ENCODE measurements at regions not wholly inside any gene's neighbourhood (a gene's known extent, or its start where the extent isn't known, plus 50 kb on each side); places are given as distances from the start of the nearest gene placed in this dataset.

DNA sequence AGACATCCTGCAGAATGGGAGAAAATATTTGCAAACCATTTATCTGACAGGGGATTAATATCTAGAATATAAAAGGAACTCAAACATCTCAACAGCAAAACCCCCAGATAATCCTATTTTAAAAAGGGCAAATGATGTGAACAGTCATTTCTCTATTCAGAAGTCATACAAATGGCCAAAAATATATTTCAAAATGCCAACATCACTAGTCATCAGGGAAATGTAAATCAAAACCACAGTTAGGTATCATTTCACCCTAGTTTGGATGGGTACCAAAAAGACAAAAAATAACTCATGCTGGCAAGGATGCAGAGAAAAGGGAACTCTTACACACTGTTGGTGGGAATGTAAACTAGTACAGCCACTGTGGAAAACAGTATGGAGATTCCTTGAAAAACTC is 70.0 kb downstream of the TBR1 start:
- H3K9me3 ChIP-seq (ENCODE audit: insufficient read depth in 2 of 2, low read depth in 1 of 2, low read length in 1 of 2) = no peaks in the 10 kb centered on the region
- no peak overlapping the region for H3K4me2 ChIP-seq (ENCODE audit: insufficient read depth in 1 of 2, low read depth in 2 of 2, low read length in 2 of 2)
- H4K91ac ChIP-seq (replicated peaks; ENCODE audit: insufficient read length, low read length) = no peak overlapping the region
- no peak overlapping the region for H3K14ac ChIP-seq (ENCODE audit: insufficient read length)
- no peaks in the 10 kb centered on the region for H4K20me1 ChIP-seq (replicated peaks in 1 of 2; ENCODE audit: control insufficient read depth in 1 of 2, insufficient read depth in 2 of 2, low read length in 2 of 2)
- no peak overlapping the region for H3K18ac ChIP-seq (ENCODE audit: extremely low read depth, low read length)
- H2BK12ac ChIP-seq (ENCODE audit: low read depth, low read length) = no peak overlapping the region
- no peak overlapping the region for H2BK20ac ChIP-seq (ENCODE audit: low read length)
- no peak overlapping the region for H2BK5ac ChIP-seq (ENCODE audit: low read depth, low read length)
- no peaks in the 10 kb centered on the region for H3K27me3 ChIP-seq (replicated peaks in 1 of 4; ENCODE audit: control insufficient read depth in 3 of 4, extremely low read depth in 1 of 4, insufficient read depth in 3 of 4, low read length in 3 of 4)
- DNase-seq (ENCODE audit: low read depth in 1 of 2, low spot score in 2 of 2) (no peak), FAIRE-seq (no peak)
- POLR2A ChIA-PET (ENCODE audit: partially characterized antibody) = no interaction called here
- H3K4ac ChIP-seq (replicated peaks; ENCODE audit: insufficient read length, low read depth, low read length) = no peak overlapping the region
- H4K5ac ChIP-seq (ENCODE audit: insufficient read length, low read depth, low read length) = no peak overlapping the region
- no peak overlapping the region for H3K56ac ChIP-seq (replicated peaks; ENCODE audit: insufficient read length, low read depth, low read length)
- H4K8ac ChIP-seq (ENCODE audit: extremely low read depth, insufficient read depth, low read length) = no peak overlapping the region
- no peaks in the 10 kb centered on the region for H3K36me3 ChIP-seq (ENCODE audit: control insufficient read depth in 2 of 4, insufficient read depth in 4 of 4, low read length in 3 of 4)
- H2BK15ac ChIP-seq (ENCODE audit: low read length) = no peak overlapping the region
- no peak overlapping the region for H3K9ac ChIP-seq (replicated peaks in 1 of 4; ENCODE audit: extremely low read depth in 1 of 4, low read depth in 3 of 4, low read length in 3 of 4)
- H3K4me3 ChIP-seq (ENCODE audit: extremely low read depth in 1 of 4, insufficient read depth in 2 of 4, low read depth in 3 of 4, low read length in 4 of 4) = no peak overlapping the region
- no peak overlapping the region for H3K27ac ChIP-seq (ENCODE audit: low read depth, low read length)
- H3K4me1 ChIP-seq (replicated peaks in 1 of 4; ENCODE audit: control insufficient read depth in 3 of 4, insufficient read depth in 4 of 4, low read length in 3 of 4) = no peaks in the 10 kb centered on the region
- H2AK5ac ChIP-seq (ENCODE audit: low read depth, low read length) = no peak overlapping the region
- no peak overlapping the region for H2AFZ ChIP-seq (ENCODE audit: low read length)
- no peaks in the 10 kb centered on the region for H3K79me1 ChIP-seq (ENCODE audit: low read depth, low read length)
- no peaks in the 10 kb centered on the region for H3K23me2 ChIP-seq (ENCODE audit: low read depth, low read length)
- no peaks in the 10 kb centered on the region for H3K79me2 ChIP-seq (ENCODE audit: control insufficient read depth in 1 of 2, insufficient read depth in 2 of 2, low read length in 2 of 2)
- no peak overlapping the region for H2BK120ac ChIP-seq (replicated peaks; ENCODE audit: low read depth, low read length)
- CTCF ChIA-PET (ENCODE audit: partially characterized antibody) = interaction anchor here (0.6 kb wide), 1 partner anchor 85 kb away, joined by 5 read pairs; no protein-coding TSS in a partner anchor
- H3K23ac ChIP-seq (ENCODE audit: insufficient read length) = no peak overlapping the region
- TF ChIP-seq ZNF274 (IDR thresholded peaks at IDR 0.05; ENCODE audit: borderline replicate concordance, extremely low read depth, low read length) (no peak), KDM4A (IDR thresholded peaks at IDR 0.05; ENCODE audit: low read depth, low read length, severe bottlenecking) (no peak), GABPA (IDR thresholded peaks at IDR 0.05; ENCODE audit: borderline replicate concordance, insufficient read depth, low read length) (no peak), KDM1A (IDR thresholded peaks at IDR 0.05; ENCODE audit: borderline replicate concordance, low read length) (no peak), SRF (IDR thresholded peaks at IDR 0.05; ENCODE audit: low read depth, low read length) (no peak), SAP30 (IDR thresholded peaks at IDR 0.05; ENCODE audit: insufficient read depth, insufficient replicate concordance, low read length) (no peak), YY1 (IDR thresholded peaks at IDR 0.05; ENCODE audit: low read depth, low read length) (no peak), CBX8 (IDR thresholded peaks at IDR 0.05; ENCODE audit: borderline replicate concordance, low read depth, low read length) (no peak), RBBP5 (IDR thresholded peaks at IDR 0.05; ENCODE audit: borderline replicate concordance, low read depth, low read length) (no peak), TBP (IDR thresholded peaks at IDR 0.05; ENCODE audit: low read depth, low read length) (no peak), FOSL1 (IDR thresholded peaks at IDR 0.05; ENCODE audit: insufficient read depth, low read depth, low read length) (no peak)
- TF ChIP-seq, protein P1, sequence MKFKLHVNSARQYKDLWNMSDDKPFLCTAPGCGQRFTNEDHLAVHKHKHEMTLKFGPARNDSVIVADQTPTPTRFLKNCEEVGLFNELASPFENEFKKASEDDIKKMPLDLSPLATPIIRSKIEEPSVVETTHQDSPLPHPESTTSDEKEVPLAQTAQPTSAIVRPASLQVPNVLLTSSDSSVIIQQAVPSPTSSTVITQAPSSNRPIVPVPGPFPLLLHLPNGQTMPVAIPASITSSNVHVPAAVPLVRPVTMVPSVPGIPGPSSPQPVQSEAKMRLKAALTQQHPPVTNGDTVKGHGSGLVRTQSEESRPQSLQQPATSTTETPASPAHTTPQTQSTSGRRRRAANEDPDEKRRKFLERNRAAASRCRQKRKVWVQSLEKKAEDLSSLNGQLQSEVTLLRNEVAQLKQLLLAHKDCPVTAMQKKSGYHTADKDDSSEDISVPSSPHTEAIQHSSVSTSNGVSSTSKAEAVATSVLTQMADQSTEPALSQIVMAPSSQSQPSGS (IDR thresholded peaks at IDR 0.05; ENCODE audit: low read length) = no peak

All from H1 (cell line).